ENCODE measurements at regions not wholly inside any gene's neighbourhood (a gene's known extent, or its start where the extent isn't known, plus 50 kb on each side); places are given as distances from the start of the nearest gene placed in this dataset.

DNA sequence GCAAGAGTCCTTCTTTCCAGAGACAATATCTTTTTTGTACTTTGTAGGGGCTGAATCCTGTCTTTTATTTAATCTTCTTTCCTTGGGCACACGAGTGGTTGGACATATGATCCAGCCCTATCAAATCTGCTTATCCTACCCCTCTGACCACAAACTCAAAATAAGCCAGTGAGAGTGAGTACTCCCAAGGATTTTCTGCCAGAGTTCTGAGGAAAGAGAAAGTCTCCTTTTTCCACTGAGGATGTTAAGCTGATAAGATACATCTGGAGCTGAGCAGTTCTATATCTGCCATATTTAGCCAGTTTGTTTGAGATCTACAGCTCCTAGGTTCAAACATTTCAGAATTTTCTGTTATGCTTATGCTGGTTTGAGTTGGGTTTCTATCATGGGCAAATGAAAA, 134.8 kb upstream of the NWD2 start:
- TF ChIP-seq CTCF (IDR thresholded peaks at IDR 0.05) (no peak), EP300 (IDR thresholded peaks at IDR 0.05) (no peak)
